NCI-H446 treated with DMSO at 0.1 percent for 48 hours (cell line): ENCODE measurements at regions not wholly inside any gene's neighbourhood (a gene's known extent, or its start where the extent isn't known, plus 50 kb on each side); places are given as distances from the start of the nearest gene placed in this dataset.
A peak's percentile ranks its signal among the peaks of the same experiment; 100 is the strongest.

ENCODE experiments used
- DNase-seq: peaks from one replicate; lab custom pipeline; 2025; lab: John Stamatoyannopoulos, UW

DNA sequence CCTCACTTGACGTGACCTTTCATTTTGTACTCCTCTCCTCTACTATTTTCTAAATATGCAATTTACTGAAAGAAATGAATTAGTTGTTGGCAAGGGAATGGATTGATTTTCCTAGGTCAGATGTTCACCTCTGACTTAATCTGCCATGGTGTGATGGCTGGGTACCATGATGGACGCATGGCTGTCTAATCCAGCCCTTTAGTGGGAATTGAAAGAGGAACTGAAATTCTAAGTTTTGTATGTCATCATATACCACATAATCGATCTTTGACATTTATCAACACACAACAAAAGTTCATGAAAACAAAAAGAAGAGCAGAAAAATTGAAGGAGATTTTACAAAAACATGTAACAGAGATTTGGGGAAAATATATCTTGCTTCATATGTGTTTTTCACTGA lies 331.3 kb upstream of the SNX7 start:
- no peak for DNase-seq

DNA sequence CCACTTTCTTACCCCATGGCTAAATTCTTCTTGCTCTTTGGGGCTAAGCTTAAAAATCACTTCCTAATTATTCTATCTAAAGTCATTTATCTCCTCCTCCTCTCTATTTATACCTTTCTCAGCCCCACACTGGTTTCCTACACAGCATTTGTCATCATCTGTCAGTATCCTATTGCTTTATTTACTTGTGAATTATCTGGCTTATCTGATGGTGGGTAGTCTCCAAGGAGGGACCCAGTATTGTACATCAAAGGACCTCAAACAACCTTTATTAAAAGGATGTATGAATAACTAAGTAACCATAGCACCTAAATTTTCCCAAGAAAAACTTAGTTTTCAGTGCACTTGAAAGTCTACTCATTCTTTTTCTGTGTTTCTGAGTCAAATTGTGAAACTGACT lies 332.7 kb upstream of the SNX7 start:
- DNase-seq: no peak

DNA sequence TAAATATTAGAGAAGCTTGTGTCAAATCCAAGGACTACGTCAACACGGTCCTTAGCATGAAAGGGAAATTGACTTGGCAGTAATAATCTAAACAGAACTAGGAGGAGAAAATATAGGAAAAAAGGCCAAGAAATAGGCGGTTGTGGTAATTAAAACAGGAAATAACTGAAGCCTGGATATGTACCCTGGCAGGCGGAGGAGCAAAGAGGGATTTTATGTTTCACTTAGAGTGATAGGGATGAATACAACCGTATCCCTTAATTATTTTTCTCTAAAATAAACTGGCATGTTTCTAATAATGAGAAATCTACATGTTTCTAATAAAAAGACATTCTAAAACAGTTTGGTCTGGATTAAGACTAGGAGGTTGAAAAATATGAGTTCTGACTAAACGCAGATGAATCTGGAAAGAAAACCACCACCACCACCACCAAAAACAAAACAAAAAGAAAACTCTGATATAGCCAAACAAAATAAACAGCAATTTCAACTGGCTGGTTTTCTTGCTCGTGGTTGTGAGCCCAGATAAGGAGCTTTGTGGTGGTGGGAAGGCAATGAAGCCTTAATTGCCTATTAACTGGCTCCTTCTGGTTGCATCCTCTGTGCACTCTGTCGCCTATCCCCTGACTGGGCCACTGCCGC lies 334.2 kb upstream of the SNX7 start:
- peak; percentile 78 for DNase-seq

DNA sequence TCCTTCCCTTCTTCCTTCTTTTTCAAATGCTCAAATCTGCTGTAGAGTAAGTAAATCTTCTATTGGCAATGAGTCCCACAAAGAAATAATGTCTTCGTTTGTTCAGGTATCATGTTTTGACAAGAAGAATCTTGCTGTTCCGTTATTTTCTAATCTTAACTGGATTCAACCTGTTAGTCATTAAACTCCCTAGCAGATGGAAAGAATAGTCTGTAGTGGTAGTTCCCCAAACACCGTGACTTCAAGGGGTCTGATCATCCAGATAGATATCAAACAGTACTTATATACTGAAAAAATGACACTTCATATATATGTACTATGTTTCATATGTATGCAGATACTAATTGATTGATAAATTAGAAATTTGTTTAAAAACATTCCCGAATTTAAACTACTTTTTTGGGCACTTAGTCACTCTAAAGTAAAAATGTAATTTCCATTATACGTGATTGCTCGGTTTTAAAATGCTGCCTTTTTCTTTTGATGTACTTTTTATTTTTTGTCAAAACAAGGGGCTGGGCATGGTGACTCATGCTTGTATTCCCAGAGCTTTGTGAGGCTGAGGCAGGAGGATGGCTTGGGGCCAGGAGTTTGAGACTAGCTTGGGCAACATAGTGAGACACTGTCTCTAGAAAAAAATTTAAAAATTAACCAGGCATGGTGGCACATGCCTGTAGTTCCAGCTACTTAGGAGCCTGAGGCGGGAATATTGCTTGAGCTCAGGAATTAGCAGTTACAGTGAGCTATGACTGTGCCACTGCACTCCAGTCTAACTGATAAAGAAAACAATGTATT lies 335.7 kb upstream of the SNX7 start:
- peak; percentile 97 for DNase-seq

DNA sequence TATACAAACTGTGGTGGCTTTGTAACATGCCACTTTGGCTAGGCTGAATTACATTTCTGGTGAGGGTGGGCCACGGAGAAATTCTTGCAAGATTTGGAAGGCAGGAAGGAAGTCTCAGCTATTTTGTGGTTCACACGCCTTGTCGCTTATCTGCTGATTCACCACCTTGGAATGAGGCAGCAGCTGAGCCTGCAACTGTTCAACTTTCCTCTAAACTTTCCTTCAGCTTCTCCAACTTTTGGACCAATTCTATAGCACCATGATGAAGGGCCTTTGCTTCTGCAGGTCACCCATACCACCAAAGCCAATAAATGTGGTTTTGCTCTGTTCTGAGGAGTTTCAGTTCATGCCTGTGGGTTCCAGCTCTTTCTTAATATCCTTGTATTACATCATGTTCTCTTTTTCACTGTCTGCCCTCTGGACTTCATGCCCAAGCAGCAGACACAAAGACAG lies 337.6 kb upstream of the SNX7 start:
- DNase-seq: no peak

DNA sequence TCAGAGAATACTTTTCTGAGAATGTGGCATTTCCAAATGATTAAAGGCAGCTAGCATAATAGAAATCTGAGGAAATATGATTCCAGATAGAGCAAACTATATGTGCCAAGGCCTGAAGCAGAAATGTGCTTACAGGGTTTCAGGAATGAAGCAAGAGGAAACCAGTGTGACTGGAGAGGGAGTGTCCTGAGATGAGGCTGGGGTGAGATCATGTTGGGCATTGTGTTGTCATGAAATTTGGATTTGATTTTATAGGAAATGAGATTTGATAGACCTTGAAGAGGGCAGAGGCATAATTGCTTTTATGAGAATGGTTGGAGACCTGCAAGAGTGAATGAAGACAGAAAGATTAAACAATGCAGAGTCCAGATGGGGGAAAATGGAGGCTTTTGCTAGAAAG lies 338.1 kb upstream of the SNX7 start:
- no peak for DNase-seq

DNA sequence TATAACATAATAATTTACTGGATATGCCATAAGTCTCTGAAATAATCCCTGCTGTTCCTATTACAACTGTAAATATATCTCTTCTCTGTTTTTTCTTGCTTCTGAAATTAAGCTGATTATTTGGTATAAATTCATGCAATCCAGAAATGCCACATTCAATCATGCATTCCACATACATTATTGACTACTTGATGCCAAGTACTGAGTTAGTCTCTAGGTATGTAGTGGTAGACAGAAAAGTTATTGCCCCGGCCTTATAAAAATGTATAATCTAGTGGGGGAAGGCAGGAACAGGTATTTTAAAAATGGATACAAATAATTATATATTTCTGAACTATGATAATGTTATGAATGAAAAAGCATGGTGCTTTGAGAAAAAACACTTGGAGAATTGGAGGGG lies 338.6 kb upstream of the SNX7 start:
- no peak for DNase-seq

DNA sequence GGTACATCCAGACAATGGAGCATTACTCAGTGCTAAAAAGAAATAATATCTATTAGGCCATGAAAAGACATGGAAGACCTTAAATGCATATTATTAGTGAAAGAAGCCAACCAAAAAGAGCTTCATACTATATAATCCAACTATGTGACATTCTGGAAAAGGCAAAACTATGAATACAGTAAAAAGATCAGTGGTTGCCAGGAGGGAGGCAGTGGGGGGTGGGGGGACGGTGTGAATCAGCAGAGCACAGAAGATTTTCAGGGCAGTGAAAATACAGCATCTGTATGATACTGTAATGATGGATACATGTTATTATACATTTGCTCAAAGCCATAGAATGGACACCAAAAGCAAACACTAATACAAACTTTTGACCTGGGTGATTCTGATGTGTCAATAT lies 339.4 kb upstream of the SNX7 start:
- no peak for DNase-seq

DNA sequence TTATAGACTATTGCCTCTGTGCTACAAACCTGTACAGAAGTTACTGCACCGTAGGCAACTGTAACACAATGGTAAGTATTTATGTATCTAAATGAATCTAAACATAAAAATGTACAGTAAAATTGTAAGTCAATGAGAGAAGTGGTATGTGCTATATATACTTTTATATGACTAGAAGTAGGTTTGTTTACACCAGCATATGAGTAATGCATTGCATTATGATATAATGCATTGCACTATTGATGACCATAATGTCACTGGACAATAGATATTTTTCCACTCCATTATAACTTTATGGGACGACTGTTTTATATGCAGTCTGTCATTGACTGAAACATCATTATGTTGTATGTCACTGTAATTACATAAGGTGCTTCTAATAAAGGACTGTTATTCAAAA lies 340.3 kb upstream of the SNX7 start:
- DNase-seq: no peak

DNA sequence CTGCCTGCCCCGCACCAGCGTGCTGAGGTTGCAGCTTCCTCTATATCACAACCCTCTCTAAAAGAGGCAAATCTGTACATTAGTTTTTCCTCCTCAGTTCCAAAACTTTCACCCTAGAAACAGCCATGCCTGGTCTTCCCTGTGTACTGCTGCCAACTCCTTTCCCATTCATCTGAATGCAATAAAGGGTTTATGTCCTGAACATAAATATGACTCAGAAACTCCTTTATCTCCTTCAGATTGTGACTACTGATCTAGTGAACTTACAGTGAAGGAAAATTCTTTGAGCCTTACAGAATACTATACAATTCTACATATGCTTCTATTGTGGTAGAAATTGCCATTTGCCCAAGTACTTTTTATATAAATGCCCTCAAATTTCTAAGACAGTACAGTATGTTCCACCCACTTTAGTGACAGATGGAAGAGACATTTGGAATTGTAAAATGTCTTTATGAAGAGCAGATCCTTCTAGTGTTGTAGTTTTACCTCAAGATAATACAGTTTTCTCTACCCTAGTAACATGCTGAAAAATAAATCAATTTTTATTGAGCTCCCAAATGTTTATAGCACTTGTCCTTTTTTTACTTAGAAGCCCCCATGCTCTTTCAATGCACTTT lies 345.1 kb upstream of the SNX7 start:
- DNase-seq: peak; percentile 76

DNA sequence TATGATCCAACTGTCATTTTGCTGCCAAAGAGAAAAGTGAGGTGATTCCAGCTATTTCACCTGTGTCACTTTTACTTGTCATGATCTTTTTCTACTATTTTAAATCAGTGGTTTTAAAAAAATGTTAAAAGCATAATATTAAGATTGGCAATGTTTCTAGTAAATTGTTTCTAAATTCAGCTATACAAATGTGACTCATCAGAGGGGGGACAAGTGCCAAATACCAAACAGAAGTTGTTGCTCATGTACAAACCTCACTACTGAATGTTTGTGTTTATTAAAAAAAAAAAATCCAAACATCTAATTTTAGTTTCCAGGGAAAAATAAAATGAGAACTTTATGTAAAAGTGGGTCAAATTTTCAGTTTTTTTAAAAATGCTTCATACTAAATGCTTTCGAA lies 346.2 kb upstream of the SNX7 start:
- DNase-seq: peak; percentile 77

DNA sequence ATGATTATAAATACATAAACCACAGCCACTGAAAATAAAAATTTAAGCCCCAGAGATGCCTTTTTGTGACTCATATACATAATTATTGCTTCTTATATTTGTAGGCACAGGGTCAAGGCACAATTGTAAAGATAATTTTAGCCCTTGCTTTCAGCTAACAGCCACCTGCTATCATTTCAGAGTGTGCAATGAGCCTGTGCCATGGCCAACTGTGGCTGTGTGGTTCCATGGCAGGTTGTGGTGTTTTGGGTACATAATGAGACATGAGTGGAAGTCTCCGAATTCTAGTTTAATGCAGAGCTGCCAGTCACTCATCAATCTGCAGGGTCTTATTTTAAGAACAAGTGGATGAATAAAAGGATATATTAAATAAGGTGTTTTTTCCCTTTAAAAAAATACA lies 346.9 kb upstream of the SNX7 start:
- peak; percentile 65 for DNase-seq

DNA sequence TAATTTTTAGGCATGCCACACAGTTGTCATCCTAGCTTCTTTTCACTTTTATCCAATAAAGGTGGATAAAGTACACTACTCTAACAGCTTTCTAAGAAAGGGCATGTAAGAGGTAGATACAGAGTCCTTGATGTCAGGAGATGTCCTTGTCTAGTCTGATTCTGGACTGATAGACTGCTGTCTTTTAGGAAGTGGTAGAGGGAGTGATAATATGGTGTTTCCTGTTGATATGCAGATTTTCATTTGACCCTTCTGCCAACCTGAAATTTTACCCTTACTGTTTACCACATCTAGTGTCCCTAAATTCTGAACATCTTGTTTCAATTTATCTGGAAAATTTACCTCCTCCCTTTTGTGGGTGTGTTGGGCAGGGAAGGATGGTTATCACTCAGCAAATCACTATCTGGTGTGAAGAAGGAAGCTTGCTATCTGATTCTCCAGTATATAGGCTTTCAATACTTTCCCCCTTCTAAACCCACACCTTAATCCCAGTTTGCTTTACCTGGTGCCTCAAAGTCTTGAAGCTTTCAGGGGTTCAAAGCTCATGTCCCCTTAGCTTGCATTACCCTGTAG lies 354.9 kb upstream of the SNX7 start:
- DNase-seq: no peak

DNA sequence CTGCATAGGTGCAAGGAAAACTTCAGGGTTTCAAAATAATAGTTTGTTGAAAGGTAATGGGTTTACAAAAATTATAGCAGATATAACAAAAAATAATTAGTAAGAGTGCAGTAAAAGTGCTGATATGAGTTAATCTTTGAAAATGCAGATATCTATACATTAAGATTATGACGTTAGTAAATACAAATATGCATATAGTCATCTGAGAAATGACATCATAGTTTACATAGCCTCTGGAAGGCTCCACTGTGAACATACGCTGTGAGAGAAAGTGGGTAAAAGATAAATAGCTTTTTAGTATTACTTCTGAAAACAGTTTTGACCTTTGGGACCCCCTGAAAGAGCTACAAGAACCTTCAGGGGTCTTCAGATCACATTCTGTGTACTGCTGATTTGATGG lies 356.2 kb upstream of the SNX7 start:
- DNase-seq: no peak

DNA sequence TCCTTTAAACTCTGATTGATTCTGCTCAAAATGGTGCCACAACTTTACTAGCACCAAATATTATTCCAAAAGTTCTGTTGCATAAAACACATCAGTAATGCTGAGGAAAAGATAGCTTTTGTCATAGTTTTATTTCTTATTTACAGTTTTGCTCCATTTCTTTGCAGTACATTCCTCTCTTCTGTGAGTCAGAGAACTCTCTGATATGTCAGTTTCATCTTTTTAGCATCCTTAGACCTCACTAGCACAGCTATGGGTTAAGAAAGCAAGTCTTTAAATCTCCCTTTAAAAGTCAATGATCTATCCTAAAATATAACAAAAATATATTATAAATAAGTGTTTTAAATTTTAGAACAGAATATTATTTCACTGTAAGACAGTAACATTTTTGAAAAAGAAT lies 356.6 kb upstream of the SNX7 start:
- DNase-seq: no peak

DNA sequence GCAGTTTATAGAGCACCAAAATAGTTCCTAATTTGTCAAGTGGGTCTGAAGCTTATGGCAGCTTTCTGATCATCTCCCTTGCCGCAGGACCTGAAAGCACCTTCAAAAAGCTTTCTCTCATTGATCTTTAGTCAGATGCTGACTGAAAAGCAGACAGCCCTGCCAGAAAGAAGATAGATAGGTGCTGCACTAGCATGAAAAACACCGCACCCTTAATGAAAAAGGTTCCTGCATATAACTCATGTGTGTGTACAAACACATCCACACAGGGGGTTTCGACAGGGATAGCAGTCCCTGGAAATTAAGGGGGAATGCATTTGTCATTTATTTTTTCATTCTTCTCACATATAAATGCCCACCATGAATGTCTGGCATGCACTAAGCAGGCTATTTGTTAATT lies 361.7 kb upstream of the SNX7 start:
- DNase-seq: no peak

DNA sequence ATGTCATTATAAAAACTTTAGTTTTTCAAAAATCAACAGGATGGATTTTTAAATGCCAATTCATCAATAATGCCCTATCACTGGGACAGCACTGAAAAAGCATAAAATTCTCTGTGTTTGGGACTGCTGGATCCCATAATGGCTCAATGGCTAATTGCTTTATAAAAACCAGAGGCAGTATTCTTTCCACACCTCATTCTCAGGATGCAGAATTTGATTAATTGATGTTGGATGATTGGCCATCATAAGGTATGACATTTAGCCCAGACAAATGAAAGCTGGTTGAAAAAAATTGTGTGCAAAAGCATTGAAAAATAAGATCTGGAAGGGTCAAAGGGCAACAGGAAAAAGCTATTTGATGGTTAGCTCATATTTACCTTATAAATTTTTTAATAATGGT lies 362.2 kb upstream of the SNX7 start:
- no peak for DNase-seq

DNA sequence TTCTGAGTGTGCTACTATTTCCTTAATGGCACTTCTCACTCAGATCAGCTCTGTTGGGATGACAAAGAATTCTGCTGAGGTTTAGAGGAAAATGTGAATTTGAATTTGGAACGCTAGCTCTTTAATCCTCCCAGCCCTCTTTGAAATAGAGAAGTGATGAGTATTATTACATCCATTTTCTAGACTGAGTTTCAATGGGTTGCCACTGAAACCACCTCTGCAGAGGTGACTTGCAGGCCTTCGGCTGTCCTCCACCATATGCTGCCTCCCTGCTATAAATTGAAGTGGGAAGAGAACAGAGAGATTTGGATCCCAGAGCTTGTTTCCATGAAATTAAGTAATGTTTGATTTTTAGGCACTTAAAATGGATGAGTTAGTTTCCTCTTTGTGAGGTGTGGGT lies 363.2 kb upstream of the SNX7 start:
- DNase-seq: no peak

DNA sequence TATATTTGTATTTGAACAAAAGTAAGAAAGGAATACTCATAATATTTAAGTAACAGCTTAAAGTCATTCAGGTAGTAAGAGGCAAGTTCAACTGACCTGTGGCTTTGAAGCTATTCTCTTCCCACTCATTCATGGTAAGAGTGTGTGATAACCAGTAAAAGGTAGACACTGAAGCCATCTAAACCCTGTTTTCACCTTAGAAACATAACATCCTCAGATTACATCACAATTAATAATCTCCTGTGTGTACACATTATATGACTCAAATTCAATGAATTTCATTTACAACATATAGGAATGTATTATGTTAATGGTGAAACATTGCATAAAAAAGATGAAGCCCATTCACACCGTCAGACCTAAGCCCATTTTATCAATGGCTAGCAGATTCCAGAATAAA lies 364.8 kb upstream of the SNX7 start:
- DNase-seq: no peak

DNA sequence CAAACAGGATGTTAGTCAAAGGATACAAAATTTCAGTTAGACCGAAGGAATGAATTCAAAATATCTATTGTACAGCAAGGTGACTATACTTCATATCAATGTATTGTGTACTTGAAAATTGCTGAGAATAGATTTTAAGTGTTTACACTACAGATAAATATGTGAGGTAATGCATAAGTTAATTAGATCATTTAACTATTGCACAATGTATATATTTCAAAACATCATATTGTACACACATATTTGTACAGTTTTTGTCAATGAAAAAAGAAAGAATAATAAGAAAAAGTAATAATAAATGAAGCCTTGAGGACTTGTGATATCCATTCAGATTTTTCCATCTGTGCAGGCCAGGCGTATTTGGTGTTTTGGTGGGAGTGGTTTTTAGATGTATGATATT lies 367.4 kb upstream of the SNX7 start:
- no peak for DNase-seq

DNA sequence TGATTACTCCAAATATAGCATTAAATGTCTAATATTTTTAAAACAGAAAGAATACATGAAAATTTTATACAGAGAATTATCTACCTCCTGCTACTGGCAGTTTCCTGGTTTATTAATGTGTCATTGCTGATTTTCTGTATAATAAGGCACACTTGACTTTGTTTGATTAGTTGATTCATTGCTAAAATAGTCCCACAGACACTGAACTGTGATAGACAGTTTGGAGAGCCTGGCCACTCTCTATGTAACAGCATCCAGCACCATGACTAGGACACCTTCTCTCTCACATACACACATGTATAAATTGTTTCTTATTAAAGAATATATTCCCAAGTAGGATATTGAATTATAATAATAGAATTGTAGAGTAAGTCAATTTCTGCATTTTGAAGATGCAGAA lies 368.5 kb upstream of the SNX7 start:
- no peak for DNase-seq

DNA sequence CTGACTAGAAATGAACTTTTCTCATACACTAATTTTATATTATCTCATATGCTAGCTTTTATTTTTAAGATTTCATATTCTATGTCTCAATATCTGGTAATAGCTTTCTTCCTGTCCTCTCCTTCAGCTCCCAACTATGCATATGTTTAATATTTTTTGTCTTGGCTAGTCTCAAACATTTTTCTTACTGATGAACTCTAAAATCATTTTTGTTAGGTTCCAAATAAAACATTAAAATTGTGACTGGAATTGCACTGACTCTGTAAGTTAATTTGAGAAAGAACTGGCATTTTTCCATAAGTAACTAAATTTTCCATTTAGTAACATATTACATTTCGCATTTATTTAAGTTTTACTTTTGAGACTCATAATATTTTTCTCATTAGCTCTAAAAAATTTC lies 368.5 kb upstream of the DPYD start:
- DNase-seq: no peak

DNA sequence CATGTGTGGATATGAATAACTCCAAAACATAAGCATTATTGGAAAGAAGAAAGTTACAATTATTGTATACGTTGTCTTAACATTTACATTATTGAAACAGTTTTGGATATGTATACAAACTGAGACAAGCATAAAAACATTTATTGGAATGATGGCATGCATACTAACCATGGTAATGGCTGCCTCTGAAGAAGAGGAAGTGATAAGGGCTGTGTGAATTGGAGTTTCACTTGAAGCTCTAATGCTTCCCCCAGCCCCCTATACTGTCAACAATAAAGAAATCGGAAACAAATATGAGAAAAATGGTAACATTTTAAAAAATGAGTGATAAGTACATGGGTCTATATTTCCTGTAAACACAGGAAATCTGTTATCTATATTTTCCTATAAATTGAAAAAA lies 367.7 kb upstream of the DPYD start:
- no peak for DNase-seq
